Mesenchymal stem cell (in vitro differentiated cells and primary cell): ENCODE measurements at regions not wholly inside any gene's neighbourhood (a gene's known extent, or its start where the extent isn't known, plus 50 kb on each side); places are given as distances from the start of the nearest gene placed in this dataset.

Experiments
- DNase-seq: peaks from one replicate; pipeline ENCODE4 v3.0.0-alpha.2; 2013
- H2AFZ ChIP-seq: one replicate; pipeline ENCODE4 v1.6.1; 2013; ENCODE audit warnings: low read depth, mild to moderate bottlenecking, control low read depth, inconsistent platforms, low read length, moderate library complexity
- H2AK5ac ChIP-seq: 2 replicates; pipeline ENCODE4 v1.6.1; 2013; ENCODE audit warnings: low read length, moderate library complexity, mild to moderate bottlenecking, inconsistent platforms; ENCODE audit not compliant: severe bottlenecking
- H2BK120ac ChIP-seq: one replicate; pipeline ENCODE4 v1.6.1; 2013; ENCODE audit warnings: low read depth, mild to moderate bottlenecking, inconsistent platforms, low read length, moderate library complexity
- H2BK12ac ChIP-seq, 2 experiments: one replicate each; pipeline ENCODE4 v1.6.1; 2013; ENCODE audit warnings: inconsistent platforms in 2 of 2, low read length in 2 of 2, mild to moderate bottlenecking in 2 of 2, moderate library complexity in 2 of 2, control low read depth in 1 of 2
- H2BK15ac ChIP-seq: one replicate; pipeline ENCODE4 v1.6.1; 2013; ENCODE audit warnings: mild to moderate bottlenecking, low read depth, inconsistent platforms; ENCODE audit not compliant: poor library complexity, severe bottlenecking
- H2BK5ac ChIP-seq: 2 replicates; pipeline ENCODE4 v1.6.1; 2013; ENCODE audit warnings: low read depth, mild to moderate bottlenecking, low read length, control low read depth, inconsistent platforms; ENCODE audit not compliant: poor library complexity, severe bottlenecking
- H3K14ac ChIP-seq, 2 experiments: one replicate each; pipeline ENCODE4 v1.6.1; 2013; ENCODE audit warnings: inconsistent platforms in 2 of 2, low read length in 2 of 2, control low read depth in 1 of 2, mild to moderate bottlenecking in 1 of 2, moderate library complexity in 1 of 2
- H3K18ac ChIP-seq, 2 experiments: one replicate each; pipeline ENCODE4 v1.6.1; 2013; ENCODE audit warnings: inconsistent platforms in 2 of 2, low read length in 2 of 2, control low read depth in 1 of 2, low read depth in 1 of 2, mild to moderate bottlenecking in 1 of 2
- H3K23ac ChIP-seq, 2 experiments: one replicate each; pipeline ENCODE4 v1.6.1; 2013; ENCODE audit warnings: inconsistent platforms in 2 of 2, low read length in 2 of 2, mild to moderate bottlenecking in 2 of 2, moderate library complexity in 2 of 2, control low read depth in 1 of 2
- H3K27ac ChIP-seq: 2 replicates; pipeline ENCODE4 v1.5.1; 2013; ENCODE audit warnings: mild to moderate bottlenecking, moderate library complexity, low read length, control low read depth, inconsistent platforms; ENCODE audit not compliant: poor library complexity, severe bottlenecking
- H3K27me3 ChIP-seq, 2 experiments: 2 replicates each; pipeline versions ENCODE4 v1.6.1 to v1.7.0; 2013; ENCODE audit warnings: low read length in 2 of 2, mild to moderate bottlenecking in 2 of 2, moderate library complexity in 2 of 2, control low read depth in 1 of 2, inconsistent platforms in 1 of 2; ENCODE audit not compliant: control insufficient read depth in 1 of 2, insufficient read depth in 1 of 2
- H3K36me3 ChIP-seq, 2 experiments: 2 replicates each; pipeline versions ENCODE4 v1.6.1 to v1.7.0; 2013; ENCODE audit warnings: low read length in 2 of 2, control low read depth in 1 of 2, inconsistent platforms in 1 of 2, low read depth in 1 of 2, mild to moderate bottlenecking in 1 of 2; ENCODE audit not compliant: insufficient read depth in 2 of 2, control insufficient read depth in 1 of 2
- H3K4ac ChIP-seq, 2 experiments: one replicate each; pipeline ENCODE4 v1.6.1; 2013; ENCODE audit warnings: inconsistent platforms in 2 of 2, low read length in 2 of 2, mild to moderate bottlenecking in 2 of 2, moderate library complexity in 2 of 2, control low read depth in 1 of 2, low read depth in 1 of 2
- H3K4me1 ChIP-seq: 2 replicates; pipeline ENCODE4 v1.6.1; 2013; ENCODE audit warnings: low read depth, low read length, control low read depth; ENCODE audit not compliant: control insufficient read depth, insufficient read depth
- H3K4me2 ChIP-seq: 2 replicates; pipeline ENCODE4 v1.6.1; 2013; ENCODE audit warnings: low read length, mild to moderate bottlenecking, inconsistent platforms; ENCODE audit not compliant: poor library complexity, severe bottlenecking
- H3K4me3 ChIP-seq, 2 experiments: 2 replicates each; pipeline versions ENCODE4 v1.5.1 to v1.7.0; 2013; ENCODE audit warnings: low read length in 2 of 2, mild to moderate bottlenecking in 2 of 2, control low read depth in 1 of 2, low read depth in 1 of 2; ENCODE audit not compliant: insufficient read depth in 1 of 2
- H3K79me1 ChIP-seq: replicated peaks from 2 replicates; pipeline ENCODE4 v1.6.1; 2013; ENCODE audit warnings: mild to moderate bottlenecking, control low read depth, low read length, inconsistent platforms; ENCODE audit not compliant: poor library complexity, severe bottlenecking
- H3K9ac ChIP-seq: 2 replicates; pipeline ENCODE4 v1.7.0; 2013; ENCODE audit warnings: mild to moderate bottlenecking, low read length, moderate library complexity
- H3K9me3 ChIP-seq: 2 replicates; pipeline ENCODE4 v1.7.0; 2013; ENCODE audit warnings: mild to moderate bottlenecking, low read length; ENCODE audit not compliant: control insufficient read depth
- H4K8ac ChIP-seq: one replicate; pipeline ENCODE4 v1.6.1; 2013; ENCODE audit warnings: inconsistent platforms, mild to moderate bottlenecking, low read length, moderate library complexity
- H4K91ac ChIP-seq: one replicate; pipeline ENCODE4 v1.6.1; 2013; ENCODE audit warnings: mild to moderate bottlenecking, low read length, inconsistent platforms
- WGBS: methylation state at CpG from one replicate; pipeline ENCODE4 v1.1.7; 2013; ENCODE audit warnings: mixed read lengths; 5-methylcytosine and 5-hydroxymethylcytosine counted together

GRCh38 chr12:123055281-123055766 is 74.8 kb downstream of the ARL6IP4 start:
- H2BK12ac ChIP-seq = no peak overlapping the region
- no peak overlapping the region for H2AK5ac ChIP-seq

DNA sequence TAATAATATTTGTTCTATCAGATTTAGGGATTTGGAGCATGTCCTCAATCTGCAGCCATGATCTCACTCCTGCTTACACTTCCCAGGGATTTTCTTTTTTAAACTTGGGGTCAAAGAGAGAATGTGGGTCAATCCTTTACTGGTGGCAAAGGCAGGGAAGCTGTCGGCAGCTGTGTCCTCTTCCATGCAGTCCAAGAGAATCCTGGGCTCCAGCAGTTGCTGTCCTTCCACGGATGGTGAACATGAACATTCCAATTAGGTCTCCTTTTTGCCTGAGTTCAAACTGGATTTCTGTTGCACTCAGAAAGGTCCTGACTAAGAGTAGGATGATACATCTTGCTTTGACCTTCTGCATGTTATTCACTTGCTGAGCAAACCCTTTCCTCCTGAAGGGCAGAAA is 73.9 kb downstream of the ARL6IP4 start:
- H3K18ac ChIP-seq = no peak overlapping the region
- H4K8ac ChIP-seq = no peak overlapping the region
- no peak overlapping the region for H3K4me3 ChIP-seq
- H2BK15ac ChIP-seq = no peak overlapping the region
- H3K27ac ChIP-seq = no peak overlapping the region
- no peak overlapping the region for H3K4ac ChIP-seq
- H3K14ac ChIP-seq = no peak overlapping the region
- no peak overlapping the region for H3K4me2 ChIP-seq
- no peak overlapping the region for H2BK120ac ChIP-seq
- DNase-seq = no peak
- peaks cover 0 to 4% of the 10 kb centered on the region in 2 experiments for H3K36me3 ChIP-seq
- no peak overlapping the region for H3K9ac ChIP-seq
- no peak overlapping the region for H2BK12ac ChIP-seq
- no peak overlapping the region for H2BK5ac ChIP-seq
- WGBS = 83% methylated on average over 2 of the region's 2 CpGs
- H3K27me3 ChIP-seq = no peaks in the 10 kb centered on the region
- H2AFZ ChIP-seq = no peak overlapping the region
- no peaks in the 10 kb centered on the region for H3K9me3 ChIP-seq
- no peak overlapping the region for H3K23ac ChIP-seq
- no peak overlapping the region for H2AK5ac ChIP-seq
- H4K91ac ChIP-seq = no peak overlapping the region
- peaks cover 22% of the 10 kb centered on the region for H3K4me1 ChIP-seq
- H3K79me1 ChIP-seq = peaks cover 7% of the 10 kb centered on the region

More at GRCh38 chr12:123055281-123055766, 74.8 kb downstream of the ARL6IP4 start:
- Histone ChIP-seq H3K14ac (no peak overlapping the region), H2AFZ (no peak overlapping the region), H3K23ac (no peak overlapping the region), H3K4me3 (no peak overlapping the region), H3K4me2 (no peak overlapping the region), H4K91ac (no peak overlapping the region), H3K27ac (no peak overlapping the region), H3K9me3 (no peaks in the 10 kb centered on the region), H2BK5ac (no peak overlapping the region), H3K36me3 (peaks cover 0 to 4% of the 10 kb centered on the region in 2 experiments), H3K27me3 (no peaks in the 10 kb centered on the region), H4K8ac (no peak overlapping the region), H2BK15ac (no peak overlapping the region), H3K4ac (no peak overlapping the region), H3K9ac (no peak overlapping the region), H3K79me1 (peaks cover 9% of the 10 kb centered on the region), H2BK120ac (no peak overlapping the region), H3K4me1 (peaks cover 21% of the 10 kb centered on the region), H3K18ac (no peak overlapping the region)
- DNase-seq = no peak
- WGBS = 91% methylated on average over 8 of the region's 8 CpGs

DNA sequence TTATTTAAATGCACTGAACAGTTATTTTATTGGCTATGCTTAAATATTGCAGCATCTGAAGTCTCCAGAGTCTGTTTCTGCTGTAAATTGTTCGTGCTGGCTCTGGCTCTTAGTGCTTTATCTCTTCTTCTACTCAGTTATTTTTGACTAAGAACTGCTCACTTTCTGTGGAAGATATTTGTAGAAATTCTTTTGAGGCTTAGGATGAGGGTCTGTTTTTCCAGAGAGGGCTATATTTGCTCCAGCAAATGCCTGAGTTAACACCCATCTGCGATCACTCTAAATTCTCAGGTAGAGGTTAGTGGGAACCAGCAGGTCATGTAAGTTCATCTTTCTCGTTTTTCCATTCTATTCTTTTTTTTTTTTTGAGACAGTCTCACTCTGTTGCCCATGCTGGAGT is 71.1 kb downstream of the ARL6IP4 start:
- H3K9ac ChIP-seq = no peak overlapping the region

GRCh38 chr12:123050913-123051312 is 70.4 kb downstream of the ARL6IP4 start:
- no peak overlapping the region for H3K14ac ChIP-seq
- DNase-seq = no peak
- no peak overlapping the region for H2BK5ac ChIP-seq
- no peak overlapping the region for H2AFZ ChIP-seq
- H3K9me3 ChIP-seq = no peaks in the 10 kb centered on the region
- no peak overlapping the region for H3K4me3 ChIP-seq
- H2BK15ac ChIP-seq = no peak overlapping the region
- no peak overlapping the region for H3K18ac ChIP-seq
- no peak overlapping the region for H2BK120ac ChIP-seq
- no peak overlapping the region for H3K4me2 ChIP-seq
- WGBS = 98% methylated on average over 4 of the region's 4 CpGs
- H3K79me1 ChIP-seq = peaks cover 3% of the 10 kb centered on the region
- no peaks in the 10 kb centered on the region for H3K27me3 ChIP-seq
- no peak overlapping the region for H3K23ac ChIP-seq
- no peak overlapping the region for H2AK5ac ChIP-seq
- H4K8ac ChIP-seq = no peak overlapping the region
- H3K4ac ChIP-seq = no peak overlapping the region
- H3K9ac ChIP-seq = no peak overlapping the region
- H3K36me3 ChIP-seq = no peaks in the 10 kb centered on the region
- peaks cover 4% of the 10 kb centered on the region for H3K4me1 ChIP-seq
- H4K91ac ChIP-seq = no peak overlapping the region
- no peak overlapping the region for H3K27ac ChIP-seq
- H2BK12ac ChIP-seq = no peak overlapping the region

More for the DNA sequence above, 71.1 kb downstream of the ARL6IP4 start:
- Histone ChIP-seq H3K9me3 (no peaks in the 10 kb centered on the region), H3K27me3 (no peaks in the 10 kb centered on the region), H3K79me1 (peaks cover 3% of the 10 kb centered on the region), H3K4me1 (peaks cover 8% of the 10 kb centered on the region), H2BK15ac (no peak overlapping the region), H2AK5ac (no peak overlapping the region), H3K4ac (no peak overlapping the region), H3K14ac (no peak overlapping the region), H3K18ac (no peak overlapping the region), H2BK12ac (no peak overlapping the region), H3K23ac (no peak overlapping the region), H2AFZ (no peak overlapping the region), H2BK120ac (no peak overlapping the region), H3K27ac (no peak overlapping the region), H4K91ac (no peak overlapping the region), H3K4me2 (no peak overlapping the region), H2BK5ac (no peak overlapping the region), H3K36me3 (no peaks in the 10 kb centered on the region), H3K4me3 (no peak overlapping the region), H4K8ac (no peak overlapping the region)
- 89% methylated on average over 3 of the region's 3 CpGs for WGBS
- DNase-seq = no peak
